ENCODE measurements at regions not wholly inside any gene's neighbourhood (a gene's known extent, or its start where the extent isn't known, plus 50 kb on each side); places are given as distances from the start of the nearest gene placed in this dataset.
"Not testable (repeated sequence)": the region's sequence is repeated elsewhere in the genome, so short reads cannot be mapped to it uniquely, and the experiment has no call there.

GRCh38 chr7:131843898-131844331 is 287.5 kb upstream of the PODXL start:
- no peak for DNase-seq

DNA sequence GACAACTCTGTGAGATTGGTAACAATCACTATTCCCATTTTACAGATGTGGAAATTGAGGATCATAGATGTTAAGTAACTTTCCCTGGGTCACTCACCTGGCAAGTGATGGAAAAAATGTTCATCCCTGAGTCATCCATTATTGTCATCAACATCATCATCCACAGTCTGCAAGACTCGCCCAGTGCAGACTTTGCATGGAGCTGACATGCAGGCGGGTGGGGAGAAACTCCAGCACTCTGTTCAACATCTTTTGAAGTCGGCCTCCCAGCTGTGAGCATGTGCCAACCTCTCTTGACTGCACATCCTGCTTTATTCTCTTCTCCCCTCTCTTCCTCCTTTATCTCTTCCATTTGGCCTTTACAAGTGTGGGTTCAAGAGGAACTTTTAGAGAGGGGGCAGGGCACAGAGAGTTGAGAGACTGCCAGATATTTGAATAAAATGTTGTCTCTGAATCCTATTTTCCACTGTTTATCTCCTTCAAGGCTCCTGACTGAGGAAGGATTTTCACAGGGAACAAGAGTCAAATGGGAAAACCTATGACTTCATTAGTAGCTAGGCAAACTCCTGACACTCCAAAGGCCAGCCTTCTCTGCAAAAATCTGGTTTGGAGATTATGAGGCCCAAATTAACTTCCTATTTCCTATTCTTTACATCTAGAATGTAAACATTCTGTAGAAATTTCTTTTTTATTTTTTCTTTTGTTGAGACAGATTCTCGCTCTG is 283.7 kb upstream of the PODXL start:
- no peak for DNase-seq

- no peak for DNase-seq
Observed at GRCh38 chr7:131836733-131837132, 280.3 kb upstream of the PODXL start.

GRCh38 chr7:131835141-131835540 is 278.7 kb upstream of the PODXL start:
- DNase-seq = no peak

DNA sequence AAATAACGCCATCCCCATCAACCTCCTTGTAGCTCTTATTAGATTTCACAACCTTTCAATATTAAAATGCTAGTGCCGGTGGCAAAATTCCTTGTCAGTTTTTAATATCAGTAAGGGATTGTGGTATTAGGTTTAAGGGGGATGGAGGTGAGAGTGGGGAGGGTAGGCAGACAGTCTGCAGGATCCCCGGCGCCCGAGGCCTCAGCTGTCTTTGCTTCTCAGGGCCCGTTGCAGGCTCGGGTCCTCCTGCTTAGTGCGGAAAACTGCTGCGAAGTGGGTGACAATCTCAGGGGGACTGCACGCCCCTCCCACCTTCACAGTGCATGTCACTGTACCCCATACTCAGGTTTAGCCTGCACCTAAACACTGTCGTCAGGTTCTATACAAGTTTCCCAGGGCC is 274.3 kb upstream of the PODXL start:
- DNase-seq = no peak

- DNase-seq = no peak
Observed at GRCh38 chr7:131829947-131830558, 273.6 kb upstream of the PODXL start.

DNA sequence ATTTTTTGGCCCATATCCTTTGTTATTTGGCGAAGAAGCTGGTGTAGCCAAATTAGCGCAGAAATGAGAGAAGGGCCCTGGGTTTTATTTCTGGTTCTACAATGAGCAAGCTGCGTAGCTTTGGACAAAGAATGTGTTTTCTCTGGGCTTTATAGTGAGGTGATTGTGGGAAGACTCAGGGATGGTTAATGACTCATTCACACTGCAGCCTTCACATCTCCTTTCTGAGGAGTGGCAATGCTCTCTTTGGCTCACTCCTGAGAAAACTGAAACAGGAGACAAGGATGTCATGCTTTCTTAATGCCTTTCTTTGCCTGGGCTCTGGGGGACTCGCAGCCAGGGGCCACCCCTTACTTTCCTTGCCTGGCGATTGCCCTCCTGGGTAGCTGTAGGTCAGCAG is 271.0 kb upstream of the PODXL start:
- no peak for DNase-seq

GRCh38 chr7:131826960-131827359 is 270.5 kb upstream of the PODXL start:
- DNase-seq = no peak

GRCh38 chr7:131823961-131824440 is 267.6 kb upstream of the PODXL start:
- DNase-seq = not testable (repeated sequence)

- DNase-seq = no peak
Observed at GRCh38 chr7:131819891-131820290, 263.5 kb upstream of the PODXL start.

GRCh38 chr7:131816391-131817007 is 260.1 kb upstream of the PODXL start:
- no peak for DNase-seq

GRCh38 chr7:131808736-131809135 is 252.3 kb upstream of the PODXL start:
- no peak for DNase-seq

- not testable (repeated sequence) for DNase-seq
Observed at GRCh38 chr7:131808156-131808555, 251.7 kb upstream of the PODXL start.

- DNase-seq = no peak
Observed at GRCh38 chr7:131803816-131804215, 247.4 kb upstream of the PODXL start.

- no peak for DNase-seq
Observed at GRCh38 chr7:131802195-131802864, 245.9 kb upstream of the PODXL start.

GRCh38 chr7:131800531-131800930 is 244.1 kb upstream of the PODXL start:
- no peak for DNase-seq

- no peak for DNase-seq
Observed at GRCh38 chr7:131800008-131800407, 243.6 kb upstream of the PODXL start.

DNA sequence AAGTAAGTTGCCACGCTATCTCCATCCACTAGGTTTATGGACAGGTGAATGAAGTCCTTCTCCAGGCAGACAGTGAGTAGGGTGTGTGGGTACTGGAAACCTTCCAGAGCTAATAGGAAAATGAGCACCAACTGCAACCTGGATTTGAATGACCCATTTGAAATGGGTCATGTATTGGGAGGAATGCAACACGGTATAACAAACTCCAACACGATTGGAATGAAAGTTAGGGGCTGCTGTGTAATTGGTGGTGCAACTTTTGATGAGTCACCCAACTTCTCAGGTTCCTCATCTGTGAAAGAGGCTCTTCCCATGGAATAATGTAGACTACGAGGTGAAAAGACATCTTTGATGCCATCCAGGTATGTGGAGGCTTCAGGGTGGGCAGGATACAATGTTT is 241.4 kb upstream of the PODXL start:
- DNase-seq = no peak

DNA sequence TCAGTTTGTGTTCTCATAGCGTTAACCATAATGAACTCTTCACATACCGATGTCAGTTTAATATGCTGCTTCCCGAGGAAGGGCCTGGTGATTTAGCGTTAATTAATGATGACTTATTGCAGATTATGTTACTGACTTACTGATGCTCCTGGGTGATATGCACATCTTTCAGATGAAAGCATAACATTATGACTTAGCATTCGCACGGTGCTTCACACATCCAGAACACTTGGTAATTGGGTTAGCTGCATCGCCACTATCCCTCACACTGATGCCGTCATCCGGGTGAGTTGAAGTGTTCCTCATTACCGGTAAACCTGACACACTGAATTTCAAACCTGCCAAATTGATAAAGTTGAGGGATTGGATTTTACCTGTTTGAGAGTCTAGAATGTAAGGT is 239.0 kb upstream of the PODXL start:
- no peak for DNase-seq

GRCh38 chr7:131792311-131792710 is 235.9 kb upstream of the PODXL start:
- DNase-seq = no peak

GRCh38 chr7:131787101-131787500 is 230.7 kb upstream of the PODXL start:
- no peak for DNase-seq

DNA sequence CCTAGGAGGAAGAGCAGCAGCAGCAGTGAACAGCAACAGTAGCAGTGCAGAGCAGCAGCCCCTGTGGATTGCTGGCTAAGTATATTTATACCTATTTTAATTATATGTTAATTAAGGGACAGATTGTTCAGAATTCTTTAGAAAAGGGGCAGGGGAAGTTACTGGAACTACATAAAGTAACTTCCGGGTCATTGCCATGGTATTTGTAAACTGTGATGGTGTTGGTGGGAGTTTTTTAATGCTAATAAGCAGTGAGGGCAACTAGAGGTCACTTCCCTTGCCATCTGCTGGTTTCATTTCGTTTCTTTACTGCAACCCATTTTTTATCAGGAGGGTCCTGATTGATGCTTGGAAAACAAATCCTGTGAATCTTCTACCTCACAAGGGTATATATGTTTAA is 229.8 kb upstream of the PODXL start:
- DNase-seq = no peak

GRCh38 chr7:131778601-131779000 is 222.2 kb upstream of the PODXL start:
- DNase-seq = no peak

Data from midbrain (tissue), 1 donor.